GM12873 (cell line): ENCODE measurements at regions not wholly inside any gene's neighbourhood (a gene's known extent, or its start where the extent isn't known, plus 50 kb on each side); places are given as distances from the start of the nearest gene placed in this dataset.

ENCODE experiments used
- CTCF ChIP-seq: IDR thresholded peaks from 2 replicates; pipeline ENCODE4 v1.5.1; 2012; ENCODE audit warnings: low read depth, mild to moderate bottlenecking, moderate library complexity, low read length, control low read depth; ENCODE audit not compliant: insufficient read depth; ENCODE audit errors: missing control alignments

DNA sequence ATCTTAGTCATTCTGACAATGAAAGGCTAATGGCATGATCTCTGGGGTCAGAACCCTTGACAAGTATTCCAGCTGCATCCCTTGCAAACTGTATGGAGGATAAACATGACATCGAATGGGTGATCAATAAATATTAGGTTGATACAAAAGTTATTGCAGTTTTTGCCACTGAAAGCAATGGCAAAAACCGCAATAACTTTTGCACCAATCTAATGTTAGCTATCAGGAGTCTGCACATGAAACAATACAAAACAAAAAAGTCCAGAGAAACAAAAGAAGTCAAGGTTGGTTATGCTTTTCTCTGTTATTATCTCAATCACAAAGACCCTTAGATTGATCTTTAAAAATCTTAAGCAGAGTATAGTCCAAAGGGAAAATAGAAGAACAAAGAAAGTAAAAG, 292.7 kb downstream of the DUSP10 start:
- TF ChIP-seq CTCF: no peak

GRCh38 chr1:221449801-221450470, 292.0 kb downstream of the DUSP10 start:
- no peak for TF ChIP-seq CTCF

- TF ChIP-seq CTCF: no peak
These were observed 290.1 kb downstream of the DUSP10 start for GRCh38 chr1:221451741-221452140.

DNA sequence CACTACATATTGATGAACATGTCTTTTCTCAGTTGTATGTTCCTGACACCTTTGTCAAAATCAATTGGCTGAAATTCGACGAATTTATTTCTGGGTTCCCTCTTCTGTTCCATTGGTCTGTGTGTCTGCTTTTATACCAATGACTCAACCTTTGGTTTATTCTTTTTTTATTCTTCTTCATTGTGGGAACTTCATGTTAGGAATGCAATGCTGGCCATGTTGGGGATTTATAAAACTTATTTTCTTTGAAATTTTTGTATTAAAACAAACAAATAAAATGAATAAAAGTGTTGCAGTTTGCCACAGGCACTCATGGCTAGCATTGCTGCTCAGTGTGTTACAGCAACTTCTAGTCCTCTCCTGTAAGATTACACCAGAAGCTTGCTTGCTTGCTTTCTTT, 287.8 kb downstream of the DUSP10 start:
- TF ChIP-seq CTCF: no peak

GRCh38 chr1:221456918-221457317, 285.0 kb downstream of the DUSP10 start:
- TF ChIP-seq CTCF: no peak

- no peak for TF ChIP-seq CTCF
These were observed 284.0 kb downstream of the DUSP10 start for GRCh38 chr1:221457685-221458446.

DNA sequence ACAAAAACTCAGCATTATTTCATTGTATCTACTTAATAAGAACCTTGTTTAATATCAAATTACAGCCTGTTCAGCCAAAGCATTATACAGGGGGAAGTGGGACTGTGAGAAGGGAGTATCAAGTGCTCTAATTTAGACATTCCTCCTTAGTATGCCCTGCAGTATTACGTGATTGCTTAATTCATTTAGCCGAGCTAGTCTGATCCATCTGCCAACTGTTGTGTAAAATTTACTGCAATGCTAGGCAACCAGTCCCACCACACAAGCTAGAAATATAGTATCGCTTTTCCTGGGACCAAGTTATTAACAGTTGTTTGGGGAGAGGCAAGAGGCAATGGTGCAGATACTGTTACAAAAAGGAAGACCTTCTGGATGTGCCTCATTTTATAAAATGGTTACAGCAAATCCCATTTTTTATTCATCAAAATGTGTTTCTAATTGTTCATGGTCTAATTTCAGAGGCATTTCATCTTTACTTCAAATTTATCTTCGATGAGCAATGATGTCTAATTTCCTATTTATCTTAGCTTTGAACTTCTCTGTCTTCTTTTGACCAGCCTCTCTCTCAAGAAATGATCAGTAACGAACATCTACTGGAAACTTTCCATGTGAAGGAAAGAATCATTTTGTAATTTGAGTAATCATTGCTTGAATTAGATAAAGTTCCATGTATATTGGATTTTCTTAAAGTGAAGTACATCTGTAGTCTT, 283.3 kb downstream of the DUSP10 start:
- no peak for TF ChIP-seq CTCF
